Suprapubic skin (tissue), 4 donors: ENCODE measurements at regions not wholly inside any gene's neighbourhood (a gene's known extent, or its start where the extent isn't known, plus 50 kb on each side); places are given as distances from the start of the nearest gene placed in this dataset.

ENCODE experiments used
- DNase-seq, 2 donors: peaks; one replicate each; pipeline ENCODE4 v3.0.0-alpha.2; 2019; ENCODE audit warnings: low spot score in 2 of 2
- H3K27ac ChIP-seq: fragments of 200-600 bp; sonication (generic); one replicate; pipeline ENCODE4 v1.5.1; 2019
- H3K27me3 ChIP-seq: fragments of 200-600 bp; sonication (generic); one replicate; pipeline ENCODE4 v1.5.1; 2019
- H3K36me3 ChIP-seq: fragments of 200-600 bp; sonication (generic); one replicate; pipeline ENCODE4 v1.5.1; 2019
- H3K4me1 ChIP-seq: fragments of 200-600 bp; sonication (generic); one replicate; pipeline ENCODE4 v1.5.1; 2019
- H3K4me3 ChIP-seq: fragments of 200-600 bp; sonication (generic); one replicate; pipeline ENCODE4 v1.5.1; 2019; ENCODE audit warnings: mild to moderate bottlenecking
- H3K9me3 ChIP-seq: fragments of 200-600 bp; sonication (generic); one replicate; pipeline ENCODE4 v1.5.1; 2019
- EP300 ChIP-seq: sonication (generic); formaldehyde crosslinking; IDR thresholded peaks from one replicate; pipeline ENCODE4 v1.6.1; 2017; ENCODE audit warnings: antibody characterized with exemption
- POLR2A ChIP-seq, 2 donors: fragments of 450-650 bp; IDR thresholded peaks; one replicate each; pipeline ENCODE4 v1.6.1; 2017; ENCODE audit warnings: antibody characterized with exemption in 2 of 2, mild to moderate bottlenecking in 2 of 2, moderate library complexity in 2 of 2
- POLR2AphosphoS5 ChIP-seq, 3 donors: sonication (generic); formaldehyde crosslinking; IDR thresholded peaks; one replicate each; pipeline ENCODE4 v1.6.1; 2017; ENCODE audit warnings: antibody characterized with exemption in 3 of 3
- WGBS: methylation state at CpG from one replicate; pipeline ENCODE4 v1.1.5; 2018; 5-methylcytosine and 5-hydroxymethylcytosine counted together
- TF ChIP-seq, protein P1 (sequence below), 2 donors: fragments of 200-600 bp in 1 of 2; fragments of 450-650 bp in 1 of 2; sonication (generic) in 1 of 2; IDR thresholded peaks; one replicate each; pipeline ENCODE4 v1.5.1; 2016 to 2019; ENCODE audit warnings: antibody characterized with exemption in 2 of 2, mild to moderate bottlenecking in 1 of 2, moderate library complexity in 1 of 2

DNA sequence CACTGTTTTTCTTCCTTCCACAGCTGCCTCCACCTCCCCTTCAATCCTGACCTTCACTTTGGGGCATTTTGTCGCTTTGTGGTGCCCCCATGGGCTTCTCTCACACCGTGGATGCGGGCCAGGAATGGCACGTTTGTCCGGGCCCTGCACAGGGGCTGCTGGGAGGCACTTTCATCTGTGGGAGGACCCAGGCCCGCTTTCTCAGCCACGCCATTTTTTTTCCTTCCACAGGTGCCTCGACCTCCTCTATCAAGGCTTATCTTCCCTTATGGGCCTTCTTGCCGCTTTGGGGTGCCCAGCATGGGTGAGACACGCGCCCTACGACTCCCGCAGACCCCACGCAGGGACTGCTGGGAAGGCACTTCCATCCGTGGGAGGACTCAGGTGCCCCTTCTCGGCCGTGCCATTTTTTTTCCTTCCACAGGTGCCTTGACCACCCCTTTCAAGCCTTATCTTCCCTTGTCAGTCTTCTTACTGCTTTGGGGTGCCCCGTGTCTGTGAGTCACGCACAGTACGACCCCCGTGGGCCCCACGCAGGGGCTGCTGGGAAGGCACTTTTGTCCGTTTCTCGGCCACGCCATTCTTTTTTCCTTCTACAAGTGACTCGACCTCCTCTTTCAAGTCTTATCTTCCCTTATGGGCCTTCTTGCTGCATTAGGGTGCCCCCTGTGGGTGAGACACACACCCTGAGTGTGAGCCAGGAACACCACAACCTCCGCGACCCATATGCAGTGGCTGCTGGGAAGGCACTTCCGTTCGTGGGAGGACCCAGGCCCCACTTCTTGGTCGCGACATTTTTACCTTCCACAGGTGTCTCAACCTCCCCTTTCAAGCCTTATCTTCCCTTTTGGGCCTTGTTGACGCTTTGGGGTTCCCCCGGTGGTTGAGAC lies 270.7 kb downstream of the ALG10 start:
- Histone ChIP-seq H3K27me3 (no peaks in the 10 kb centered on the region), H3K27ac (no peak overlapping the region), H3K4me1 (no peaks in the 10 kb centered on the region), H3K9me3 (peaks cover 13% of the 10 kb centered on the region), H3K36me3 (no peaks in the 10 kb centered on the region), H3K4me3 (no peak overlapping the region)
- TF ChIP-seq POLR2AphosphoS5 (IDR thresholded peaks at IDR 0.05) (no peak), EP300 (no peak), POLR2A (IDR thresholded peaks at IDR 0.05) (no peak)
- TF ChIP-seq, protein P1, sequence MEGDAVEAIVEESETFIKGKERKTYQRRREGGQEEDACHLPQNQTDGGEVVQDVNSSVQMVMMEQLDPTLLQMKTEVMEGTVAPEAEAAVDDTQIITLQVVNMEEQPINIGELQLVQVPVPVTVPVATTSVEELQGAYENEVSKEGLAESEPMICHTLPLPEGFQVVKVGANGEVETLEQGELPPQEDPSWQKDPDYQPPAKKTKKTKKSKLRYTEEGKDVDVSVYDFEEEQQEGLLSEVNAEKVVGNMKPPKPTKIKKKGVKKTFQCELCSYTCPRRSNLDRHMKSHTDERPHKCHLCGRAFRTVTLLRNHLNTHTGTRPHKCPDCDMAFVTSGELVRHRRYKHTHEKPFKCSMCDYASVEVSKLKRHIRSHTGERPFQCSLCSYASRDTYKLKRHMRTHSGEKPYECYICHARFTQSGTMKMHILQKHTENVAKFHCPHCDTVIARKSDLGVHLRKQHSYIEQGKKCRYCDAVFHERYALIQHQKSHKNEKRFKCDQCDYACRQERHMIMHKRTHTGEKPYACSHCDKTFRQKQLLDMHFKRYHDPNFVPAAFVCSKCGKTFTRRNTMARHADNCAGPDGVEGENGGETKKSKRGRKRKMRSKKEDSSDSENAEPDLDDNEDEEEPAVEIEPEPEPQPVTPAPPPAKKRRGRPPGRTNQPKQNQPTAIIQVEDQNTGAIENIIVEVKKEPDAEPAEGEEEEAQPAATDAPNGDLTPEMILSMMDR (IDR thresholded peaks at IDR 0.05) = no peak
- peak; percentile 40 to 64 for DNase-seq
- 82% methylated on average over 34 of the region's 34 CpGs for WGBS

DNA sequence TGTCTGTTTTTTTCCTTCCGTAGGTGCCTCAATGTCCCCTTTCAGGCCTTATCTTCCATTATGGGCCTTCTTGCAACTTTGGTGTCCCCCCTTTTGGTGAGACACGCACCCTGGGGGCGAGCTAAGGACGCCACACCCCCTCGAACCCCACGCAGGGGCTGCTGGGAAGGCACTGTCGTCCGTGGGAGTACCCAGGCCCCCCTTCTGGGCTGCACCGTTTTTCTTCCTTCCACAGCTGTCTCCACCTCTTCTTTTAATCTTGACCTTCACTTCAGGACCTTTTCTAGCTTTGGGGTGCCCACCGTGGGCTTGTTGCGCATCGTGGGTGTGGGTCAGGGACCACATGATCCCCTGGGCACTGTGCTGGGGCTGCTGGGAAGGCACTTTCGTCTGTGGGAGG lies 271.8 kb downstream of the ALG10 start:
- no peak overlapping the region for H3K27ac ChIP-seq
- peak in 1 of 2 donors; percentile 50 for DNase-seq
- H3K4me1 ChIP-seq = no peaks in the 10 kb centered on the region
- no peaks in the 10 kb centered on the region for H3K36me3 ChIP-seq
- H3K27me3 ChIP-seq = no peaks in the 10 kb centered on the region
- 73% methylated on average over 13 of the region's 13 CpGs for WGBS
- peaks cover 13% of the 10 kb centered on the region for H3K9me3 ChIP-seq
- H3K4me3 ChIP-seq = no peak overlapping the region
- TF ChIP-seq, protein P1 (IDR thresholded peaks at IDR 0.05) = no peak

DNA sequence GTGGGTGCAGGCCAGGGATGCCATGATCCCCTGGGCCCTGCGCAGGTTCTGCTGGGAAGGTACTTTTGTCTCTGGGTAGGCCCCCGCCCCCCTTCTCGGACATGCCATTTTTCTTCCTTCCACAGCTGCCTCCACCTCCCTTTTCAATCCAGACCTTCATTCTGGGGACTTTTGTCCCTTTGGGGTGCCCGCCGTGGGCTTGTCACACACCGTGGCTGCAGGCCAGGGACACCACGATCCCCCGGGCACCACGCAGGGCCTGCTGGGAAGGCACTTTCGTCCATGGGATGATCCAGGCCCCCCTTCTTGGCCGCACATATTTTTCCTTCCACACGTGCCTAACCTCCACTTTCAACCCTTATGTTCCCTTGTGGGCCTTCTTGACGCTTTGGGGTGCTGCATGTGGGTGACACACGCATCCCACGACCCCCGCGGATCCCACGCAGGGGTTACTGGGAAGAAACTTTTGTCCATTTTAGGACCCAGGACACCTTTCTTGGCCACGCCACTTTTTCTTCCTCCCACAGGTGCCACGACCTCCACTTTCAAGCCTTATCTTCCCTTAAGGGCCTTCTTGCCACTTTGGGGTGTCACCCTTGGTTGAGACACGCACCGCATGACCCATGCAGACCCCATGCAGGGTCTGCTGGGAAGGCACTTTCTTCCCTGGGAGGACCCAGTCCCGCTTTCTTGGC lies 272.5 kb downstream of the ALG10 start:
- Histone ChIP-seq H3K27ac (no peak overlapping the region), H3K9me3 (peaks cover 13% of the 10 kb centered on the region), H3K4me3 (no peak overlapping the region), H3K4me1 (no peaks in the 10 kb centered on the region), H3K27me3 (no peaks in the 10 kb centered on the region), H3K36me3 (no peaks in the 10 kb centered on the region)
- WGBS = 89% methylated on average over 23 of the region's 23 CpGs
- no peak for DNase-seq
- TF ChIP-seq POLR2AphosphoS5 (IDR thresholded peaks at IDR 0.05) = no peak
- TF ChIP-seq EP300 = no peak
- no peak for TF ChIP-seq POLR2A (IDR thresholded peaks at IDR 0.05)
- TF ChIP-seq, protein P1 (IDR thresholded peaks at IDR 0.05) = no peak

DNA sequence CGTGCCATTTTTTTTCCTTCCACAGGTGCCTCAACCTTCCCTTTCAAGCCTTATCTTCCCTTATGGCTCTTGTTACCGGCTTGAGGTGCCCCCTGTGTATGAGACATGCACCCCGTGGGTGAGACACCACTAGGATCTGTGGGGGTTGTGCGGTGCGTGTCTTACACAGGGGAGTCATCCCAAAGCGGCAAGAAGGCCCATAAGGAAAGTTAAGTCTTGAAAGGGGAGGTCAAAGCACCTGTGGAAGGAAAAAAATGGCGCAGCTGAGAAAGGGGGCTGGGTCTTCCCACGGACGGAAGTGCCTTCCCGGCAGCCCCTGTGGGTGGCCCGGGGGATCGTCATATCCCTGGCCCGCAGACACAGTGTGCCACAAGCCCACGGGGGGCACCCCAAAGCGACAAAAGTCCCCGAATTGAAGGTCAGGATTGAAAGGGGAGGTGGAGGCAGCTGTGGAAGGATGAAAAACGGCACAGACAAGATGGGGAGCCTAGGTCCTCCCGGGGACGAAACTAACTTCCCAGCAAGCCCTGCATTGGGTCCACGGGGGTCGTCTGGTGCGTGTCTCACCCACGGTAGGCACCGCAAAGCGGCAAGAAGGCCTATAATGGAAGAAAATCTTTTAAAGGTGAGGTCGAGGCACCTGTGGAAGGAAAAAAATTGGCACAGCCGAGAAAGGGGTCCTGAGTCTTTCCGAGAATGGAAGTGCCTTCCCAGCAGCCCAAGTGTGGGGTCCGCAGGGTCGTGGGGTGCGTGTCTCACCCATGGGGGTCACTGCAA lies 273.3 kb downstream of the ALG10 start:
- H3K27me3 ChIP-seq = no peaks in the 10 kb centered on the region
- TF ChIP-seq POLR2A (IDR thresholded peaks at IDR 0.05) (no peak), POLR2AphosphoS5 (IDR thresholded peaks at IDR 0.05) (no peak), EP300 (no peak)
- TF ChIP-seq, protein P1 (IDR thresholded peaks at IDR 0.05) = no peak
- no peak overlapping the region for H3K27ac ChIP-seq
- DNase-seq = peak in 1 of 2 donors; percentile 58
- H3K36me3 ChIP-seq = no peaks in the 10 kb centered on the region
- H3K4me1 ChIP-seq = no peaks in the 10 kb centered on the region
- H3K4me3 ChIP-seq = no peak overlapping the region
- WGBS = 88% methylated on average over 31 of the region's 31 CpGs
- peaks cover 11% of the 10 kb centered on the region for H3K9me3 ChIP-seq
